SW 1271 (cell line): ENCODE measurements at regions not wholly inside any gene's neighbourhood (a gene's known extent, or its start where the extent isn't known, plus 50 kb on each side); places are given as distances from the start of the nearest gene placed in this dataset.
"Not testable (repeated sequence)": the region's sequence is repeated elsewhere in the genome, so short reads cannot be mapped to it uniquely, and the experiment has no call there.

ENCODE experiments used
- DNase-seq, 2 experiments: peaks; one replicate each; lab custom pipeline; 2025; lab: John Stamatoyannopoulos, UW

- DNase-seq: not testable (repeated sequence)
Observed at GRCh38 chr7:17440025-17440784, 141.8 kb downstream of the AHR start.

DNA sequence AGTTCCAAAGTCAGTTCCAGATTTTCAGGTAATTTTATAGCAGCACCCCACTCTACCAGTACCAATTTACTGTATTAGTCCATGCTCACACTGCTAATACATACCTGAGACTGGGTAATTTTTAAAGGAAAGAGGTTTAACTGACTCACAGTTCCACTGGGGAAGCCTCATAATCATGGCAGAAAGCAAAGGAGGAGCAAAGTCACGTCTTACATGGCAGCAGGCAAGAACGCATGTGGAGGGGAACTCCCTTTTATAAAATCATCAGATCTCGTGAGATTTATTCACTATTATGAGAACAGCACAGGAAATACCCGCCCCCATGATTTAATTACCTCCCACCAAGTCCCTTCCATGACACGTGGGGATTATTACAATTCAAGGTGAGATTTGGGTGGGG lies 142.4 kb downstream of the AHR start:
- no peak for DNase-seq

- no peak for DNase-seq
Observed at GRCh38 chr7:17441557-17441956, 143.1 kb downstream of the AHR start.

DNA sequence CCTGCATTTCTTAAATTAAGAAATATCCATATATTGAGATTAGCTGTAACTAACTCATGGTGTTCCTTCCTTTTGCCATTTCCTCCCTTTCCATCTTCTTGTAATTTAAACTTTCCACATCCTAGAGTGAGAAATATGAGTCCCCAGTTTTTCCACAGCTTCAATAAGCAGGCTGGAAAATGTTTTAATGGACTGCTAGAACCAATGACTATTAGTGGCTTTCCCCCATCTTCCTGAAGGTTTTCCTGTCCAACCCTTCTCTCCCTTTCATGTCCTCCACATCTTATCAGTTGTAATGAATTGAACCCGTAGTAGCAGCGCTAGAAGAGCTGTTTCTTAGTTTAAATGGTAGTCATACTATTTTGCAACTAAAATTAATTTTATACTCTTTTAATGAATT lies 145.7 kb downstream of the AHR start:
- DNase-seq: no peak

DNA sequence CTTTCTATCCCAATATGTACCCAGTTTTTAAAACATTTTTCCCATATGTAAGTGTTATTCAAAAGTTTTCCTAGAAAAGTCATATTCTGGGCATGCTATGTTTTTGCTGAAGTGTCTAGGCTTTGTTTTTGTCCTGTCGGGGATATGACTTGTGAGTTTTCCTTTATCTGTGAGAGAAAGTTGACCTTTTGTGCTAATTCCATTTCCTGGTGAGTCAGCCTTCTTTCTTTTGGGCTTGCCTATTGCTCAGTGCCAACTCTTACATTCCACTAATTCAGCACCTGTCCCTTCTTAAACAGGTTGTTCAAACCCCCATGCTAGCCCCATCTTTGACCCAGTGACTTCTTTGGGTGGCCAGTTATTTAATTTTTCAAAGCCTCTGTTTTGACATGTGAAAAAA lies 146.2 kb downstream of the AHR start:
- DNase-seq: peak in 1 of 2 experiments; percentile 77

- DNase-seq: no peak
Observed at GRCh38 chr7:17446340-17446739, 147.9 kb downstream of the AHR start.

DNA sequence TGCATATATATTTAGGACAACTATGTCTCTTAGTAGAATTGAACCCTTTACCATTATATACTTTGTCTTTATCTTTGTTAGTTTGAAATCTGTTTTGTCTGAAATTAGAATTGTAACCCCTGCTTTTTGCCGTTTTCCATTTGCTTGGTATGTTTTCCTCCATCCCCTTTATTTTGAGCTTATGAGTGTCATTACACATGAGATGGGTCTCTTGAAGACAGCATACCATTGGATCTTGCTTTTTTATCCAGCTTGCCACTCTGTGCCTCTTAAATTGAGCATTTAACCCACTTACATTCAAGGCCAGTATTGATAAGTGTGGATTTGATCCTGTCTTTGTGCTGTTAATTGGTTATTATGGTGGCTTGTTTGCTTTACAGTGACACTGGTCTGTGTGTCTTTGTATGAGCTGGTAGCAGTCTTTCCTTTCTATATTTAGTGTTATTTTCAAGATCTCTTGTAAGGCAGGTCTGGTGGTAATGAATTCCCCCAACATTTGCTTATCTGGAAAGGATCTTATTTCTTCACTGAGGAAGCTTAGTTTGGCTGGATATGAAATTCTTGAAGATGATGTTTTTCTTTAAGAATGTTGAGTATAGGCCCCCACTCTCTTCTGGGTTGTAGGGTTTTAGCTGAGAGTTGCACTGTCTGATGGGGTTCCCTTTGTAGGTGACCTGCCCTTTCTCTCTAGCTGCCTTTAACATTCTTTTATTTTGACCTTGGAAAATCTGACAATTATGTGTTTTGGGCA lies 149.5 kb downstream of the AHR start:
- DNase-seq: no peak

- no peak for DNase-seq
Observed at GRCh38 chr7:17448479-17449423, 150.3 kb downstream of the AHR start.

GRCh38 chr7:17456541-17456940 lies 158.1 kb downstream of the AHR start:
- DNase-seq: no peak

- DNase-seq: no peak
Observed at GRCh38 chr7:17460001-17460400, 161.5 kb downstream of the AHR start.

GRCh38 chr7:17460665-17461064 lies 162.2 kb downstream of the AHR start:
- DNase-seq: no peak

GRCh38 chr7:17462131-17462631 lies 163.7 kb downstream of the AHR start:
- DNase-seq: no peak

GRCh38 chr7:17463511-17464085 lies 165.1 kb downstream of the AHR start:
- no peak for DNase-seq

GRCh38 chr7:17466216-17466615 lies 167.8 kb downstream of the AHR start:
- DNase-seq: no peak

DNA sequence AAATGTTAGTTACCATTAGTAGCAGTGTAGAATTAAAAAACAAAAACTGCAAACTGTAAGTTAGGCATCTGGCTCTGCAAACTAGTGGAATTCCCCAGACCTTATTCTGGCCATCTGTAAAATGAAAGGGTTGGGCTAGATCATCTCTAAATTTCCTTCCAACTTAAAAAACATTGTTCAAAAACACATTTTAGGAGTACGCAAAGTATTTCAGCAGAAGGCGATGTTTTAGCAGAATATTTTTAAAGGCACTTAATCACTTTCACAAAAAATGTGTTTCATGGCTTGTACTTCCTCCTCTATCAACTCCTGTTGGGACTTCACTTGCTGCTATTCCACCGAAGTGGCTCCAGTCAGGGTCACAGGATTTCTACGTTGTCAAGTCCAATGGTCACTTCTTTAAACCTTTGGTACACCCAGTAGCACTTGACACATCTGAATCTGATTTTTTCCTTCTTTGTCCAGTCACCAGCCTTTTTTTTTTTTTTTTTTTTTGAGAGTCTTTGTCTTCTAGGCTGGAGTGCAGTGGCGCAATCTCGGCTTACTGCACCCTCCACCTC lies 169.0 kb downstream of the AHR start:
- DNase-seq: no peak

DNA sequence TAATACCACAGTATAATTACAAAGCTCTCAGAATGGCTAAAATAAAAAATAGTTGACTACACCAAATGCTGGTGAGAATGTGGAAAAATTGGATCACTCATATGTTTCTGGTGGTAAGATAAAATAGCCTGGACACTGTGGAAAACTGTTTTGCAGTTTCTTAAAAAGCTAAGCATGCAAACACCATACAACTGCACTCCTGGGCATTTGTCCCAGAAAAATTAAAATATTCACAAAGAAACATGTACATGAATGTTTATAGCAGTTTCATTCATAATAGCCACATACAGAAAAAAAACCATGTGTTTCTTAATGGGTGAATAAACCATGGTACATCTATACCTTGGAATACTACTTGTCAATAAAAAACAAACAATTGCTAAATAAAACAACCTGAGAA lies 172.9 kb downstream of the AHR start:
- no peak for DNase-seq

- DNase-seq: no peak
Observed at GRCh38 chr7:17472518-17472917, 174.1 kb downstream of the AHR start.

DNA sequence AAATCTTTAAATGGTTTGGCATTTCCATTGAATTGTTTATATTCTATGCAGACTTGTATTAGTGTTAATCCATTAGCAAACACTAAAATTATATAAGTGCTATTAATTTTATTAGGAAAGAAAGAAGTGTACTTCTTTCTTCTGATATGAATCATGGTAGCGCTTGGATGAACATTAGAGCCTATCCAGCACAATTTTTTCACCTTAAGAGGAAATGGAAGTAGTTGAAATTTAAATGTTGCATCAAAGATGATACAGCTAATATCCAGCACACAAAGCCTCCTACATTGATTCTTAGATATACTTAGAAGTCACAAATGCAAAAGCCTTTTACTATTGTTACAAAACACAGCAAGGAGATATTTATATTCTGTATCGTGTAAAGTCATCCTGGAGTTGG lies 174.5 kb downstream of the AHR start:
- no peak for DNase-seq

GRCh38 chr7:17474724-17475344 lies 176.4 kb downstream of the AHR start:
- DNase-seq: peak in 1 of 2 experiments; percentile 9

DNA sequence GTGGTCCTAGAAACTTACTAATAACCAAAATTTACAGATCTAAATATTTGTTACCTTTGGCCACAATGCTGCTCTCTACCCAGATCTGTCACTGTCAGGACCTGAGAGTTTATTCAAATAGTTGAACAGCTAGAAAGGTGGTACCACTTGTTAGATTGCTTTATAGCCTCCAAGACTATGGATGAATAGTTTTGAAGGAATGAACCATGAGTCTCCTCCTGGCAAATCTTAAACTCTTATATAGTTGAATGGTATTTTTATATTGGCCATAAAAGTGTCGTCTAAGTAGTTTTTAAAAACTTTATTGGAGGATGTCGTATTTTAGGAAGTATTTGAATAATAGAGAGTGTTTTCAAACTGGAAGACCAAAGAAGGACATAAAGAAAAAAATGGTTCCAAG lies 178.7 kb downstream of the AHR start:
- no peak for DNase-seq

DNA sequence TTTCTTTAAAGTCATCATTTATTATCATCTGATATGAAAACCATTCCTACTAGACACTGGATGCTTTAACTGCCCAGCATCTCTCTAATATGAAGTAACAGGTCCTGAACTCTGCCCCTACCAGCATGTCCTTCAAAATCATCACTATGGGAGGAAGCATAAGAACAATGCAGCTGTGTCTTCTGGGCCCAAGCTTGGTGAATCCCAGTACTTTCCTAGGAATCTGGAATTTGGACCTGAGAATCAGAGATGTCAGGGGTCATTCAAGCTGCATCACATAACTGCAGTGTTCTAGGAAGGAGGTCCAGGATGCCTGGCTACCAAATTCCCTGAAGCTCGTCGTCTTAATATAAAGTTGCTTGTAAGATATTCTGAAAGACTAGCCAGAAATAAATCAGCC lies 182.7 kb downstream of the AHR start:
- no peak for DNase-seq
